OCI-LY7 (cell line): ENCODE measurements at regions not wholly inside any gene's neighbourhood (a gene's known extent, or its start where the extent isn't known, plus 50 kb on each side); places are given as distances from the start of the nearest gene placed in this dataset.

Experiments used
- BruUV-seq: library from RNA; stranded (reverse); fragments of 400-500 nt; replicated peaks from 2 replicates; lab custom pipeline; 2021; lab: Mats Ljungman, UMichigan
- CTCF ChIA-PET: fragments of 300-600 bp; sonication (Branson Sonifier 250); formaldehyde crosslinking; loops from one replicate; lab custom pipeline; 2022; ENCODE audit warnings: antibody characterized with exemption; ENCODE audit not compliant: unreplicated experiment; lab: Charles Lee
- POLR2A ChIA-PET: fragments of 300-600 bp; sonication (Branson Sonifier 250); formaldehyde crosslinking; loops from one replicate; lab custom pipeline; 2022; ENCODE audit warnings: antibody characterized with exemption; lab: Charles Lee
- DNase-seq: peaks from one replicate; pipeline ENCODE4 v3.0.0-alpha.2; 2015; ENCODE audit warnings: low spot score
- H2AFZ ChIP-seq: fragments of 200-600 bp; sonication (generic), shearing (Covaris generic); 2 replicates; pipeline ENCODE4 v1.6.1; 2014; ENCODE audit warnings: mild to moderate bottlenecking, antibody characterized with exemption, low read length, moderate library complexity
- H3K27ac ChIP-seq: fragments of 200-600 bp; sonication (generic); 2 replicates; pipeline ENCODE4 v1.5.1; 2014; ENCODE audit warnings: mixed run types, low read depth, mild to moderate bottlenecking, moderate library complexity, low read length, inconsistent platforms; ENCODE audit not compliant: poor library complexity, severe bottlenecking
- H3K36me3 ChIP-seq: fragments of 200-600 bp; sonication (generic); 2 replicates; pipeline ENCODE4 v1.6.1; 2014; ENCODE audit warnings: mild to moderate bottlenecking, antibody characterized with exemption, low read length, moderate library complexity, mixed read lengths; ENCODE audit not compliant: insufficient read depth
- H3K4me1 ChIP-seq: fragments of 200-600 bp; sonication (generic); 2 replicates; pipeline ENCODE4 v1.5.1; 2014; ENCODE audit warnings: mild to moderate bottlenecking, low read length; ENCODE audit not compliant: insufficient read depth, poor library complexity, severe bottlenecking
- H3K4me2 ChIP-seq: fragments of 200-600 bp; sonication (generic); 2 replicates; pipeline ENCODE4 v1.6.1; 2014; ENCODE audit warnings: mild to moderate bottlenecking, low read length
- H3K4me3 ChIP-seq: fragments of 200-600 bp; sonication (generic); 2 replicates; pipeline ENCODE4 v1.5.1; 2014; ENCODE audit warnings: mild to moderate bottlenecking, low read depth, low read length; ENCODE audit not compliant: poor library complexity, severe bottlenecking
- H3K79me2 ChIP-seq: fragments of 200-600 bp; sonication (generic); 2 replicates; pipeline ENCODE4 v1.6.1; 2016; ENCODE audit warnings: low read depth, mild to moderate bottlenecking, low read length, moderate library complexity, mixed read lengths; ENCODE audit not compliant: insufficient read depth
- H3K9me2 ChIP-seq: fragments of 200-600 bp; sonication (generic); 2 replicates; pipeline ENCODE4 v1.6.1; 2016; ENCODE audit warnings: mild to moderate bottlenecking, low read length, mixed read lengths; ENCODE audit not compliant: insufficient read depth
- H3K9me3 ChIP-seq: fragments of 200-600 bp; sonication (generic); 2 replicates; pipeline ENCODE4 v1.6.1; 2014; ENCODE audit warnings: mild to moderate bottlenecking, mixed run types, low read length, mixed read lengths
- H4K20me1 ChIP-seq: fragments of 200-600 bp; sonication (generic); 2 replicates; pipeline ENCODE4 v1.6.1; 2014; ENCODE audit warnings: mild to moderate bottlenecking, antibody characterized with exemption, low read length, moderate library complexity, mixed read lengths; ENCODE audit not compliant: insufficient read depth
- CTCF ChIP-seq: fragments of 200-600 bp; sonication (generic); conservative IDR thresholded peaks from 2 replicates; pipeline ENCODE4 v1.5.1; 2014; ENCODE audit warnings: mild to moderate bottlenecking, antibody characterized with exemption, low read length, moderate library complexity, mixed read lengths
- EZH2phosphoT487 ChIP-seq: fragments of 200-600 bp; sonication (generic); IDR thresholded peaks from 2 replicates; pipeline ENCODE4 v1.6.1; 2018; ENCODE audit warnings: low read depth, borderline replicate concordance, mild to moderate bottlenecking, mixed run types, antibody characterized with exemption, low read length, moderate library complexity, mixed read lengths
- intact Hi-C: fragments of 100-400 bp; cut with micrococcal nuclease; formaldehyde crosslinking; loops from one replicate; pipeline ENCODE4 v1.10.0; 2022; ENCODE audit not compliant: unreplicated experiment

GRCh38 chr3:43883729-43884396 is 193.1 kb downstream of the ABHD5 start:
- H3K4me1 ChIP-seq = peaks cover 40% of the 10 kb centered on the region
- H3K4me3 ChIP-seq = no peak overlapping the region
- BruUV-seq = no TSS peak
- H3K27ac ChIP-seq = no peak overlapping the region
- no peak overlapping the region for H3K4me2 ChIP-seq
- TF ChIP-seq EZH2phosphoT487 = no peak
- TF ChIP-seq CTCF = no peak
- H3K36me3 ChIP-seq = no peaks in the 10 kb centered on the region
- no peak overlapping the region for H2AFZ ChIP-seq
- H4K20me1 ChIP-seq = no peaks in the 10 kb centered on the region
- no peaks in the 10 kb centered on the region for H3K9me2 ChIP-seq
- intact Hi-C loops = no loop called here
- no peaks in the 10 kb centered on the region for H3K9me3 ChIP-seq
- POLR2A ChIA-PET = interaction anchor here (0.8 to 1.1 kb wide), 2 partner anchors 10 to 85 kb away, joined by 3 to 4 read pairs; no protein-coding TSS in a partner anchor
- CTCF ChIA-PET = no interaction called here
- no peak for DNase-seq
- no peaks in the 10 kb centered on the region for H3K79me2 ChIP-seq

GRCh38 chr3:43884581-43884980 is 193.8 kb downstream of the ABHD5 start:
- Histone ChIP-seq H3K36me3 (no peaks in the 10 kb centered on the region), H3K4me1 (peaks cover 33% of the 10 kb centered on the region), H3K79me2 (no peaks in the 10 kb centered on the region), H4K20me1 (no peaks in the 10 kb centered on the region), H2AFZ (no peak overlapping the region), H3K4me3 (no peak overlapping the region), H3K4me2 (no peak overlapping the region), H3K9me3 (no peaks in the 10 kb centered on the region), H3K9me2 (no peaks in the 10 kb centered on the region), H3K27ac (no peak overlapping the region)
- DNase-seq = no peak
- no peak for TF ChIP-seq CTCF
- TF ChIP-seq EZH2phosphoT487 = no peak
- POLR2A ChIA-PET = interaction anchor here (0.5 to 1.1 kb wide), 3 partner anchors 9 to 85 kb away, joined by 3 to 5 read pairs (median 4); no protein-coding TSS in a partner anchor
- no TSS peak for BruUV-seq
- CTCF ChIA-PET = no interaction called here
- intact Hi-C loops = no loop called here
